Loucy (cell line): ENCODE measurements at regions not wholly inside any gene's neighbourhood (a gene's known extent, or its start where the extent isn't known, plus 50 kb on each side); places are given as distances from the start of the nearest gene placed in this dataset.

Experiments used
- H2AFZ ChIP-seq: fragments of 200-600 bp; sonication (generic); 2 replicates; pipeline ENCODE4 v1.6.0; 2016; ENCODE audit warnings: antibody characterized with exemption, mild to moderate bottlenecking, low read length, moderate library complexity
- H3F3A ChIP-seq: fragments of 200-600 bp; 2 replicates; pipeline ENCODE4 v1.6.0; 2016; ENCODE audit warnings: antibody characterized with exemption, low read depth, mild to moderate bottlenecking
- H3K27me3 ChIP-seq: fragments of 200-600 bp; sonication (generic); 2 replicates; pipeline ENCODE4 v1.6.1; 2014; ENCODE audit warnings: low read length, mild to moderate bottlenecking; ENCODE audit not compliant: insufficient read depth, poor library complexity, severe bottlenecking
- H3K36me3 ChIP-seq: fragments of 200-600 bp; sonication (generic); 2 replicates; pipeline ENCODE4 v1.6.1; 2016; ENCODE audit warnings: low read length; ENCODE audit not compliant: insufficient read depth
- H3K4me1 ChIP-seq: fragments of 200-600 bp; sonication (generic); 2 replicates; pipeline ENCODE4 v1.5.1; 2014; ENCODE audit warnings: low read length, mild to moderate bottlenecking; ENCODE audit not compliant: insufficient read depth, poor library complexity, severe bottlenecking
- H3K4me2 ChIP-seq: fragments of 200-600 bp; sonication (generic); 2 replicates; pipeline ENCODE4 v1.6.0; 2014; ENCODE audit warnings: antibody characterized with exemption, low read length, low read depth, mild to moderate bottlenecking; ENCODE audit not compliant: poor library complexity, severe bottlenecking
- H3K4me3 ChIP-seq: fragments of 200-600 bp; sonication (generic); 2 replicates; pipeline ENCODE4 v1.5.1; 2014; ENCODE audit warnings: low read length, mild to moderate bottlenecking, mixed read lengths; ENCODE audit not compliant: poor library complexity, severe bottlenecking
- H3K79me2 ChIP-seq: fragments of 200-600 bp; sonication (generic); 2 replicates; pipeline ENCODE4 v1.6.1; 2014; ENCODE audit warnings: low read length; ENCODE audit not compliant: insufficient read depth
- H3K9ac ChIP-seq: fragments of 200-600 bp; sonication (generic); 2 replicates; pipeline ENCODE4 v1.6.0; 2014; ENCODE audit warnings: mild to moderate bottlenecking, low read depth, low read length, moderate library complexity; ENCODE audit not compliant: poor library complexity, severe bottlenecking
- H3K9me2 ChIP-seq: fragments of 200-600 bp; sonication (generic); replicated peaks from 2 replicates; pipeline ENCODE4 v1.6.1; 2016; ENCODE audit warnings: low read depth, low read length, mixed read lengths
- H3K9me3 ChIP-seq: fragments of 200-600 bp; sonication (generic); 2 replicates; pipeline ENCODE4 v1.6.1; 2014; ENCODE audit warnings: mild to moderate bottlenecking, antibody characterized with exemption, low read length, low read depth; ENCODE audit not compliant: insufficient read depth
- H4K20me1 ChIP-seq: fragments of 200-600 bp; sonication (generic); 2 replicates; pipeline ENCODE4 v1.6.0; 2014; ENCODE audit warnings: antibody characterized with exemption, low read length, mild to moderate bottlenecking; ENCODE audit not compliant: insufficient read depth, poor library complexity, severe bottlenecking
- CTCF ChIP-seq: fragments of 200-600 bp; sonication (generic); conservative IDR thresholded peaks from 2 replicates; pipeline ENCODE4 v1.5.1; 2014; ENCODE audit warnings: mild to moderate bottlenecking, antibody characterized with exemption, low read length
- EZH2phosphoT487 ChIP-seq: fragments of 200-600 bp; IDR thresholded peaks from 2 replicates; pipeline ENCODE4 v1.6.1; 2018; ENCODE audit warnings: antibody characterized with exemption, mild to moderate bottlenecking, moderate library complexity, borderline replicate concordance

GRCh38 chr6:126264265-126264664, 75.7 kb upstream of the CENPW start:
- Histone ChIP-seq H3F3A (no peaks in the 10 kb centered on the region), H3K4me1 (peaks cover 23% of the 10 kb centered on the region), H3K4me3 (no peak overlapping the region), H2AFZ (no peak overlapping the region), H3K79me2 (no peaks in the 10 kb centered on the region), H3K27me3 (no peaks in the 10 kb centered on the region), H3K9me2 (no peaks in the 10 kb centered on the region), H3K9me3 (peaks cover 11% of the 10 kb centered on the region; the same call in 1 of the 2 replicates), H4K20me1 (no peaks in the 10 kb centered on the region), H3K9ac (no peak overlapping the region), H3K36me3 (no peaks in the 10 kb centered on the region), H3K4me2 (no peak overlapping the region)
- TF ChIP-seq CTCF = no peak
- TF ChIP-seq EZH2phosphoT487 = no peak

DNA sequence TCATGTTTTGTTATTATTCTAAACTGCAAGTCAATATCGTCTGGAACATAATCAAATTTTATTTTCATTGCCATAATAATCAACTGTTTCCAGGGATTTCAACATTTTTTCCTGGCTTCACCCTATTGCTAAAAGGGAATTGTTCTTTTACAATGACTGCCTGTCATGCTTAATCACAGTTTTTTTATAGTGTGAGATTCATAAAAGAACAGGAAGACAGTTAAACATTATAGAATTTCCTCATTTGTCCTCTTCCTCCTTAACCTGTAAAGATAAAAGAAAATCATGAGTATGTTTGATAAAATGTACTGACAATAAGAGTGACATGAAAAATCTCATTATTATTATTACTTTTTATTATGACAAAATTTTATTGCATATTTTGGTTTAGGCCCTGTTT, 73.3 kb upstream of the CENPW start:
- H3K4me2 ChIP-seq = peak overlapping the region; percentile 47
- no peaks in the 10 kb centered on the region for H3F3A ChIP-seq
- H3K27me3 ChIP-seq = no peaks in the 10 kb centered on the region
- H4K20me1 ChIP-seq = no peaks in the 10 kb centered on the region
- H3K36me3 ChIP-seq = no peaks in the 10 kb centered on the region
- peak overlapping the region; percentile 4 for H3K4me3 ChIP-seq
- no peak overlapping the region for H3K9ac ChIP-seq
- H3K4me1 ChIP-seq = peaks cover 23% of the 10 kb centered on the region
- H3K79me2 ChIP-seq = no peaks in the 10 kb centered on the region
- TF ChIP-seq EZH2phosphoT487 = no peak
- TF ChIP-seq CTCF = no peak
- H3K9me3 ChIP-seq = peaks cover 4% of the 10 kb centered on the region; the same call in 1 of the 2 replicates
- H2AFZ ChIP-seq = no peak overlapping the region
- no peaks in the 10 kb centered on the region for H3K9me2 ChIP-seq

GRCh38 chr6:126267626-126268025, 72.3 kb upstream of the CENPW start:
- Histone ChIP-seq H3K36me3 (no peaks in the 10 kb centered on the region), H3K9ac (no peak overlapping the region), H2AFZ (no peak overlapping the region), H3K9me2 (no peaks in the 10 kb centered on the region), H3K79me2 (no peaks in the 10 kb centered on the region), H4K20me1 (no peaks in the 10 kb centered on the region), H3F3A (no peaks in the 10 kb centered on the region), H3K27me3 (no peaks in the 10 kb centered on the region), H3K9me3 (no peaks in the 10 kb centered on the region), H3K4me3 (no peak overlapping the region), H3K4me1 (peaks cover 23% of the 10 kb centered on the region), H3K4me2 (peak overlapping the region; percentile 47)
- TF ChIP-seq EZH2phosphoT487 (no peak), CTCF (no peak)
